ENCODE measurements at regions not wholly inside any gene's neighbourhood (a gene's known extent, or its start where the extent isn't known, plus 50 kb on each side); places are given as distances from the start of the nearest gene placed in this dataset.

DNA sequence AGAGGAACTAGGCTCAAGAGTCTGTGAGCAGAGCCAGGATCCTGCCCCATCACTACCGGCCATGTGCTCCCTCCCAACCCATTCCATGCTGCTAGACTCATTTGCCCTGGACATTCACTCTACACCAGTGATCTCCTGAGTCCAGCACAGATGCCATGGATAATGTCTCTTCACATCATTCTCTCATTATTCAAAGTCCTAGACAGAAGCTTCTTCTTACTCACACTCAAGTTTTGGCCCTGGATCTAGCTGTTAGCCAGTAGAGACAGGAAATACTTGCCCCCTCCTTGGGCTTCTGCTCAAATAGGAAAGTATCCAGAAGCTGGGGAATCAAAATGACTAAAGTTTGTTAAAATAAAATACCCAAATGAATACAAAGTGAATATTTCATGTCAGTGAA is 266.8 kb upstream of the LDB2 start:
- Histone ChIP-seq H3F3A (ENCODE audit: low read depth) (no peaks in the 10 kb centered on the region), H3K4me2 (ENCODE audit: low read depth, low read length, poor library complexity, severe bottlenecking) (no peak overlapping the region), H3K79me2 (ENCODE audit: insufficient read depth, low read length) (no peaks in the 10 kb centered on the region), H3K9me2 (replicated peaks; ENCODE audit: low read depth, low read length) (no peaks in the 10 kb centered on the region), H4K20me1 (ENCODE audit: insufficient read depth, low read length, poor library complexity, severe bottlenecking) (no peaks in the 10 kb centered on the region), H3K4me1 (ENCODE audit: insufficient read depth, low read length, poor library complexity, severe bottlenecking) (no peaks in the 10 kb centered on the region), H3K9me3 (ENCODE audit: insufficient read depth, low read depth, low read length) (0 out of 2 replicates have a peak, but pooled peaks cover 2% of the 10 kb centered on the region), H2AFZ (ENCODE audit: low read length) (no peak overlapping the region), H3K9ac (ENCODE audit: low read depth, low read length, poor library complexity, severe bottlenecking) (no peak overlapping the region), H3K27me3 (ENCODE audit: insufficient read depth, low read length, poor library complexity, severe bottlenecking) (no peaks in the 10 kb centered on the region), H3K36me3 (ENCODE audit: insufficient read depth, low read length) (no peaks in the 10 kb centered on the region), H3K4me3 (ENCODE audit: low read length, poor library complexity, severe bottlenecking) (no peak overlapping the region)
- TF ChIP-seq EZH2phosphoT487 (IDR thresholded peaks at IDR 0.05; ENCODE audit: borderline replicate concordance): no peak
- TF ChIP-seq, protein P1, sequence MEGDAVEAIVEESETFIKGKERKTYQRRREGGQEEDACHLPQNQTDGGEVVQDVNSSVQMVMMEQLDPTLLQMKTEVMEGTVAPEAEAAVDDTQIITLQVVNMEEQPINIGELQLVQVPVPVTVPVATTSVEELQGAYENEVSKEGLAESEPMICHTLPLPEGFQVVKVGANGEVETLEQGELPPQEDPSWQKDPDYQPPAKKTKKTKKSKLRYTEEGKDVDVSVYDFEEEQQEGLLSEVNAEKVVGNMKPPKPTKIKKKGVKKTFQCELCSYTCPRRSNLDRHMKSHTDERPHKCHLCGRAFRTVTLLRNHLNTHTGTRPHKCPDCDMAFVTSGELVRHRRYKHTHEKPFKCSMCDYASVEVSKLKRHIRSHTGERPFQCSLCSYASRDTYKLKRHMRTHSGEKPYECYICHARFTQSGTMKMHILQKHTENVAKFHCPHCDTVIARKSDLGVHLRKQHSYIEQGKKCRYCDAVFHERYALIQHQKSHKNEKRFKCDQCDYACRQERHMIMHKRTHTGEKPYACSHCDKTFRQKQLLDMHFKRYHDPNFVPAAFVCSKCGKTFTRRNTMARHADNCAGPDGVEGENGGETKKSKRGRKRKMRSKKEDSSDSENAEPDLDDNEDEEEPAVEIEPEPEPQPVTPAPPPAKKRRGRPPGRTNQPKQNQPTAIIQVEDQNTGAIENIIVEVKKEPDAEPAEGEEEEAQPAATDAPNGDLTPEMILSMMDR (conservative IDR thresholded peaks at IDR 0.05; ENCODE audit: low read length): no peak

DNA sequence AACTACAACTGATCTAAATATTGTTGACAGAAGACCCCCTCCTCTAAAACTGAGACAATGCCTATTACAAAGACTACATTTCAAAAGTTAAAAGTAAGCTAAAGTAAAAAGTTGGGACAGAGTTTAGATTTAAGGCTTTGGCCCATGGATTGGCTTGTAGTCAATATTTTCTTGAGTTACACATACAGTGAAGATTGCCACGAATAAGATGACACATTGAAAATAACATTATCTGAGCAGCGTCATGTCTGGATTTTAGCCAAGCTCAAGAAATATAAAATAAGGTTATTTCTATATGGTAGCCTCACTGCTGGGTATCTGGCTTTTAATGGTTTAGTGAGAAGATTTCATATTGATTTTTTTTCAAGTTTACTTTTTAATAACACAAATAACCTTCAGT is 266.2 kb upstream of the LDB2 start:
- no peak overlapping the region for H3K4me2 ChIP-seq (ENCODE audit: low read depth, low read length, poor library complexity, severe bottlenecking)
- no peaks in the 10 kb centered on the region for H4K20me1 ChIP-seq (ENCODE audit: insufficient read depth, low read length, poor library complexity, severe bottlenecking)
- no peaks in the 10 kb centered on the region for H3K9me2 ChIP-seq (replicated peaks; ENCODE audit: low read depth, low read length)
- no peak overlapping the region for H2AFZ ChIP-seq (ENCODE audit: low read length)
- H3K36me3 ChIP-seq (ENCODE audit: insufficient read depth, low read length): no peaks in the 10 kb centered on the region
- H3K79me2 ChIP-seq (ENCODE audit: insufficient read depth, low read length): no peaks in the 10 kb centered on the region
- H3K4me3 ChIP-seq (ENCODE audit: low read length, poor library complexity, severe bottlenecking): no peak overlapping the region
- no peaks in the 10 kb centered on the region for H3K4me1 ChIP-seq (ENCODE audit: insufficient read depth, low read length, poor library complexity, severe bottlenecking)
- H3F3A ChIP-seq (ENCODE audit: low read depth): no peaks in the 10 kb centered on the region
- TF ChIP-seq, protein P1 (conservative IDR thresholded peaks at IDR 0.05; ENCODE audit: low read length): no peak
- TF ChIP-seq EZH2phosphoT487 (IDR thresholded peaks at IDR 0.05; ENCODE audit: borderline replicate concordance): no peak
- H3K9ac ChIP-seq (ENCODE audit: low read depth, low read length, poor library complexity, severe bottlenecking): no peak overlapping the region
- H3K9me3 ChIP-seq (ENCODE audit: insufficient read depth, low read depth, low read length): 0 out of 2 replicates have a peak, but pooled peaks cover 2% of the 10 kb centered on the region
- no peaks in the 10 kb centered on the region for H3K27me3 ChIP-seq (ENCODE audit: insufficient read depth, low read length, poor library complexity, severe bottlenecking)

DNA sequence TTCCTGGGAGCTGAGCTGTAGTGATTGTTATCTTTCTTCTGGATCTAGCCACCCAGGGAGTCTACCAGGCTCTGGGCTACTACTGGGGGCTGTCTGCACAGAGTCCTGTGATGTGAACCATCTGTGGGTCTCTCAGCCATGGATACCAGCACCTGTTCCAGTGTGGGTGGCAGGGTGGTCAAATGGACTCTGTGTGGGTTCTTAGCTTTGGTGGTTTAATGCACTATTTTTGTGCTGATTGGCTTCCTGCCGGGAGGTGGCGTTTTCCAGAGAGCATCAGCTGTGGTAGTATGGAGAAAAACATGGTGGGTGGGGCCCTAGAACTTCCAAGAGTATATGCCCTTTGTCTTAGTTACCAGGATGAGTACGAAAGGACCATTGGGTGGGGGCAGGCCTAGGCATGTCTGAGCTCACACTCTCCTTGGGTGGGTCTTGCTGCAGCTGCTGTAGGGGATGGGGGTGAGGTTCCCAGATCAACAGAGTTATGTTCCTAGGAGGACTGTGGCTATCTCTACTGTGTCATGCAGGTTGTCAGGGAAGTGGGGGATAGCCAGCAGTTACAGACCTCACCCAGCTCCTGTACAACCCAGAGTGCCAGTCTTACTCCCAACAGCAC is 264.8 kb upstream of the LDB2 start:
- Histone ChIP-seq H3K9ac (ENCODE audit: low read depth, low read length, poor library complexity, severe bottlenecking) (no peak overlapping the region), H2AFZ (ENCODE audit: low read length) (no peak overlapping the region), H3F3A (ENCODE audit: low read depth) (no peaks in the 10 kb centered on the region), H3K4me3 (ENCODE audit: low read length, poor library complexity, severe bottlenecking) (no peak overlapping the region), H3K79me2 (ENCODE audit: insufficient read depth, low read length) (no peaks in the 10 kb centered on the region), H3K4me2 (ENCODE audit: low read depth, low read length, poor library complexity, severe bottlenecking) (no peak overlapping the region), H3K27me3 (ENCODE audit: insufficient read depth, low read length, poor library complexity, severe bottlenecking) (no peaks in the 10 kb centered on the region), H3K4me1 (ENCODE audit: insufficient read depth, low read length, poor library complexity, severe bottlenecking) (no peaks in the 10 kb centered on the region), H3K9me3 (ENCODE audit: insufficient read depth, low read depth, low read length) (0 out of 2 replicates have a peak, but pooled peaks cover 2% of the 10 kb centered on the region), H3K36me3 (ENCODE audit: insufficient read depth, low read length) (no peaks in the 10 kb centered on the region), H3K9me2 (replicated peaks; ENCODE audit: low read depth, low read length) (no peaks in the 10 kb centered on the region), H4K20me1 (ENCODE audit: insufficient read depth, low read length, poor library complexity, severe bottlenecking) (no peaks in the 10 kb centered on the region)
- TF ChIP-seq, protein P1 (conservative IDR thresholded peaks at IDR 0.05; ENCODE audit: low read length): no peak
- TF ChIP-seq EZH2phosphoT487 (IDR thresholded peaks at IDR 0.05; ENCODE audit: borderline replicate concordance): no peak

Data from Loucy (cell line).